ENCODE measurements at regions not wholly inside any gene's neighbourhood (a gene's known extent, or its start where the extent isn't known, plus 50 kb on each side); places are given as distances from the start of the nearest gene placed in this dataset.
"Not testable (repeated sequence)": the region's sequence is repeated elsewhere in the genome, so short reads cannot be mapped to it uniquely, and the experiment has no call there.

DNA sequence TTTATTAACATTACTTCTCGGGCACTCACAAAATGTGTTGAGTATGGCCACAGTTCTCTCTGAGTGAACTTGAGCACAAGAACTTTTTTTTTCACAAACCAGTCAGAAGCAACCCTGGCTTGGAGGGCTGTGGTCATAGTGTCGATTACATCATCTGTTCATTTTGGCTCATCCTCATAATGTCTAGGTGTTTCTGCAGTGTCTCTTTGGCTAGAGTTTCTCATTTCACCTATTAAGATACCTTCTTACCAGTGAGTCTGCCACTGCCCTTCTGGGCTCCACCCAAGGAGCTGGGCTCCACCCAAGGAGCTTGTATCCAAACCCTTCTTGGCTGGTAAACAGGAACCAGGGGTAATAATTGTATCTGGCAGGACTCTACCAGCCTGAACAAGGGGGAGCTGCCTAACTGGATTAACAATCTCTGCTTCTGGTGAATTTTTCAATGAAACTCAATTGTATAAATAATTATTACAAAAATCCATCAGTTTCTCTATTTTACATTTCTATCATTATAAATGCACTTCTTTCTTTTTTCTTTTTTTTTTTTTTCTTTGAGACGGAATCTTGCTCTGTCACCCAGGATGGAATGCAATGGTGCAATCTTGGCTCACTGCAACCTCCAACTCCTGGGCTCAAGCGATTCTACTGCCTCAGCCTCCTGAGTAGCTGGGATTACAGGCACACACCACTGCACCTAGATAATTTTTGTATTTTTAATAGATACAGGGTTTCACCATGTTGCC lies 667.7 kb upstream of the SLIT2 start:
- no peak for DNase-seq (ENCODE audit: low read depth)

- no peak for DNase-seq (ENCODE audit: low read depth)
Observed at GRCh38 chr4:19580095-19580494, 671.6 kb upstream of the SLIT2 start.

GRCh38 chr4:19579608-19580007 lies 672.1 kb upstream of the SLIT2 start:
- DNase-seq (ENCODE audit: low read depth): no peak

DNA sequence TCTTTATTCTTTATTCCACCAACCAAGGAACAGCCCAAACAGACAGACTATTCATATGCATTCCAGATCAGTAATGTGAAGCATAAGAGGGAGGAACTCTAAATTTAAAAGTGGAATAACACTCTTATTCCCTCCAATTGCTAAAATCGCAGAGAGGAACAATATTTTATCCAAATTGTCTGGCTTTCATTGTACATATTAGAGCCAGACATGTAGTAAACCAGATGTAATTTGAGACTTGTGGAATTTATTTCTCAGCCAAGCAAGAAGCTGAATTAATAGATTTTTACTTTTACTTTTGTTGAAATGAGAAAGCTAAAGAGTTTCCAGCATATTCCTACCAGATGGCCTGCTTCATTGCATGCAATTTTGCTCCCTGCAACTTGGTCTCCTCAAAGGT lies 674.6 kb upstream of the SLIT2 start:
- no peak for DNase-seq (ENCODE audit: low read depth)

- no peak for DNase-seq (ENCODE audit: low read depth)
Observed at GRCh38 chr4:19575924-19576323, 675.8 kb upstream of the SLIT2 start.

- DNase-seq (ENCODE audit: low read depth): no peak
Observed at GRCh38 chr4:19566041-19566440, 685.7 kb upstream of the SLIT2 start.

- DNase-seq (ENCODE audit: low read depth): no peak
Observed at GRCh38 chr4:19562456-19562855, 689.2 kb upstream of the SLIT2 start.

- DNase-seq (ENCODE audit: low read depth): no peak
Observed at GRCh38 chr4:19557161-19557560, 694.5 kb upstream of the SLIT2 start.

GRCh38 chr4:19556276-19556675 lies 695.4 kb upstream of the SLIT2 start:
- not testable (repeated sequence) for DNase-seq (ENCODE audit: low read depth)

DNA sequence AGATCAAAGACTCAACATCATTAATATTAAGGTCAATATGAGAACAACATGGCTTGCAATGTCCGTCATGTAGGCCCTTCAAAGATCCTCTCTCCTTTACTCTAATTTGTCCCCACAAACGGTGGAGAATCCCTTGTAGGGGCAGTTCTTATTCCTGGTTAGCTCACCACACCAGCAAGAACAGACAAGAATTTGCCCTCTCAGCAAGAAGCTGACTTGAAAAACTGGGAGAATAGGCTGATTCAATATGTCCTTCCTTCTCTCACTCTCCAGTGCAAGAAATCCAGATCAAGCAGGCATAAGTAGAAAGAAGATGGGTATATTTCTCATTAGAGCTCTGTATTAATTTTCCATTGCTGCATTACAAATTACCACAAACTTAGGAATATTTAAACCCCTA lies 704.2 kb upstream of the SLIT2 start:
- no peak for DNase-seq (ENCODE audit: low read depth)

DNA sequence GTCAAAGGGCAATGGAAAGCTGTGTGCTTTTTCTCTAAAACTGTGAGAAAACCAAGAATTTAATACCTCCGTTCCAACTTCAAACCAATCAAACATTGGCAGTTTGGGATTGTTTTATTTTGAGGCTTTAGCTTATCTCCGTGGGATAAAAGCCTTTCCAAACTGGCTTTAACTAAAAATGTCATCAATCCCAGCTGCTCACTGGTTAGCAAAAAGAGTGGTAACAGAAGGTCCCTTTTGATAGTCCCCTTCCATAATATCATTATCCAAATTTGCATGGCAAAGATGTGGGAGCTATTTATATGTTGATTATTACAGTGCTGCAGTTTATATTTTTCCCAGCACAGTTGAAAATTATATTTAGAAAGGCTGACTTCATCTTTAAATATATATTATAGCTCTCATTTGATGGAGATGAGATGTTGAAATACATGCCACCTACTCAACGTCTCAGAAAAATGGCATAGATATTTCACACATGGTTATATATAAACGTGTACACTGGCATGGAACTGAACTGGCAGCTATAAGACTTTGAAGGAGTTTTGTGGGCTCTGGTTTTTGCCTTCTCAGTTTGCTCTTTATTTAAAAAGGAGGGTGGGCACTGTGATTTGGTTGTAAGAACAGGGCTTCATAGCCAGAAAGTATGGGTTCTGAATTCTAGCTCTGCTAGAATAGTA lies 707.1 kb upstream of the SLIT2 start:
- no peak for DNase-seq (ENCODE audit: low read depth)

DNA sequence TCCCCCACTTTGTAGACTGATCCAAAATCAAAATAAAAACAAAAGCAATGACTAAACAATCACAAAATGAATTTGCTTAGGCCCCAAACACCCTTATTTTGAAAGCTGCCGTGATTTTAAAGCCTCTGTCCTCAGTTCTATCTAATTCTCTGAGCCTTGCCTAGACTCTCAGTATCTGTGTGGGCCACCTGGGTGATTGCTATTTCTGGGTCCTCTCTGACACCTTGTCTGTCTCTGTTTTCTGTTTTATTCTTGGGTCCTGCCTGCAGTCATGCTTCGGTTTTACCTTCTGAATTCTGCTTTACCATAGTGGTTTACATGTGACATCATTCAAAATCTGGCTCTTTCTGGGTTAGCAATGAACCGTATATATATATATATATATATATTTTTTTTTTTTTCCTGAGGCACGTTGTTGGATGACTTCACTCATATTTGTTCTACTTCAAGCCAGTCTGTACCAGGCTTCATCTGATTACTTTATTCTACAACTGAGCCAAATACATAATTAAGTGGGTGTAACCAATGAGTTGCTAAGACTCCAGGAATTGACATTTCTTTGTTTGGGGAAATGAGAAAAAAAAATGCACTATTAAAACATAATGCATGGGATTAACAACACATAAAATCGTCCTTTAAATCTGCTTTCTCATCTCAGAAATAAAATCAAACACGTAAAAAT lies 710.7 kb upstream of the SLIT2 start:
- no peak for DNase-seq (ENCODE audit: low read depth)

- DNase-seq (ENCODE audit: low read depth): no peak
Observed at GRCh38 chr4:19539201-19539600, 712.5 kb upstream of the SLIT2 start.

- DNase-seq (ENCODE audit: low read depth): no peak
Observed at GRCh38 chr4:19534159-19534558, 717.5 kb upstream of the SLIT2 start.

DNA sequence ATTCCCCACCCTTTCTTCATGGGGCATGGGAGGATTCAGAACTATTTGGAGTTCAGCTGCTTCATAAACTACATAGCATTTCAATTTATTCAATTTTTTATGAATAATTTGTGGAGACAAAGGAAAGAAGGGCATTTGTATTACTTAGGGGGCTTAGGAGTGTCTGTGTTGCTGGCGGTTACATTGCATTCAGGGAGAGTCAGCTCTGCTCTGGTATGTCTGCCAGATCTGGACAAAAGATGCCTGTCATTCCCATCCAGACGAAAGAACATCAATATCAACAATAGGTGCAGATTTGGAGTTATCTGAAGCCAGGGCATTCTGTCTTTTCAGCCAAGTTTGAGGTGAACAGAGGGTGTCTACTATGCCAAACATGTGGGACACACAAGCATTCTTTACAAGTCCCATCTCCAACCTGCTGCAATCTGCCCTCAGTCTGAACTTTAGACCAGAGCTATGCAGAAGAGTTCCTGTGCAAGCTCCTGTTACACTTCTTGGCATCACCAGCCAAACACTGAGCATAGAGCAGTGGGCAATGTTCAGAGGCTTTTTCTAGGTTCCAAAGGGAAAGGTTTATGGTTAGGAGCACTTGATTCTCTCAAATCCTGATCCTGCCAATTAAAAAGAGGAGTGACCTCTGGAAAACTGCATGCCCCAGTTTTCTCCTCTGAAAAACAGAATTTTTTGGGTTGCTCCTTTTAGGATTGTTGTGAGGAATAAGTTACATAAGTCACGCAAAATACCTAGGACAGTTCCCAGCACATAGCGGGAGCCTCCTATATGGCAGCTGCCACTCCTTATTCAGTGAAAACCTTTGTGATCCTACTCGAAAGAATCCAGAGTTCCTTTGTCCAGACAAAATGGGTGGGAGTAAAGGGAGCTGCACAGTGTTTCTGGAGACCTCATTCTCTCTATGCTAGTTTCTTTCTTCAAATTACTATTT lies 719.5 kb upstream of the SLIT2 start:
- DNase-seq (ENCODE audit: low read depth): no peak

- DNase-seq (ENCODE audit: low read depth): no peak
Observed at GRCh38 chr4:19523964-19524363, 727.7 kb upstream of the SLIT2 start.

GRCh38 chr4:19522966-19523365 lies 728.7 kb upstream of the SLIT2 start:
- DNase-seq (ENCODE audit: low read depth): no peak

DNA sequence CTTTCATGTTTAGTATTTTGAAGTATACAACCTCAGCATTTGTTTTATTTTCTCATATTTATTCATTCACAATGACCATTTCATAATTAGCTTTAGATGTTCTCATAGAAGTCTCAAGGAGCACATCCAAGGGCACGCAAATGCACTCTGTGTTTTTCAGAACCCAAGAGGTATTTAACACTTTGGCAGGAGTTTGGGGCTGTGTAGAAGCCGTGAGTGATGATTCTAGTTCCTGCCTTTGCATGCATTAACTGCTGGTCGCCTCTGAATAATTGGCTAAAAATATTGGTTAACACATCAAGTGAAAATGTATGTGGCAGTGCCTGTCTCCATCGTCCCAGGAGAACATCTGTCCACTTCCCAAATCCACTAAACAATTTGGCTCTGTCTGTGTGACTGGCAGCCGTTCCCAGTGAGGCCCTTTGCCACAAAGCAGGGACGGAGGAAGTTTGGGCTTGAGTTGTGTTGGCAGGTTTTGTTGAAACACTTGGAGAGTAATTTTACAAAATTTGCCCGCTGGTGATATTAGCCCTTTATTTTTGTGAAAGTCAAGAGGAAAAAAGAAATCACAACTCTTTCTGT lies 730.7 kb upstream of the SLIT2 start:
- no peak for DNase-seq (ENCODE audit: low read depth)

DNA sequence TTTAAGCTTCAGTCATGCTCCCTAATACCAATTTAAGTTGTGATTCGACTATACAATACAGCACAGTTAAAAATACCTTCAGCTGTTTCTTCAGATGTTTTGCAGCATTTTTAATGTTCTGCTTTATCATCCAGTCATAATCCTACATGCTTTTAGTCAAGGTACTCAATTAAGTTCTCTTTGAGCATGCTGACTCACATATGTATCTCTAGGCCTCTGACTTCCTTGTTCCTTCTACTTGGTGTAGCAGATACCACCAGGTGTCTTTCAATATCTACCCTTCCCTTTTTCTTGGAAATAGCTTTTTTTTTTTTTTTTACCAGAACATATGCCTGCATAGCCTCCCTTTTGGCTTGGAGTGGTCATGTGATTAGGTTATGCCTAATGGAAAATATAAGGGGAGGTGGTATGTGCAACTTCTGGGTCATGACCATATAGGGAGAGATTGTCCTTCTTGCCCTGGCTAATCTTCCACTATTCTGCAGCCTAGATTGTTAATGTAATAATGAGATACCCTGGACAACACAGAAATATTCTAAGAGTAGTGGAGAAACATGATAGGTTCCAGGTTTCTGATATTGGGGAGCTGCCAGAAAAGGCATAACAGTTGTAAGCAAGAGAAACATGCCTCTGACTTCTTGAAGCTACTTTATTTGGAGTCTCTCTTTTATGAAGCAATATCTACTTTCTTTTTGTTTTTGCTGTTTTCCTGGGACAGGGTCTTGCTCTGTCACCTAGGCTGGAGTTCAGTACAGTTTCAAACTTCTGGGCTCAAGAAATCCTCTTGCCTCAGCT lies 737.2 kb upstream of the SLIT2 start:
- no peak for DNase-seq (ENCODE audit: low read depth)

DNA sequence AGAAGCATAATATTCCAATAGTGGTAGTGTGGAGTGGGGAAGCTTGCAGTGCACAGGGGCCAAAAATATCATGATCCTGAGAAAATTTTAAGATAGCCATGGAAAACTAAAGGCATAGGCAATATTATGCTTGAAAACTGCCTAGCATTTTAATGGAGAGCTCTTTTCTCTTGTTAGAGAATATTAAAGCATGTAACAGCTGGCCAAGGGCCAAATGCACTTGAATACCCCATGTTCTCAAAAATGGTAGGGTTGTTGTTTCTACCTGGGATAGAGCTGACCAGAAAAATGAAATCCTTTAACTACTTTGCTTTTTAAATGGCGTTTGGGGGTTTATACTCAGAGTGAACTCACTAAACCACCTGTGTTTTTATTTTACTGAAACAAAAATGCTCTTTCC lies 739.6 kb upstream of the SLIT2 start:
- DNase-seq (ENCODE audit: low read depth): no peak

DNA sequence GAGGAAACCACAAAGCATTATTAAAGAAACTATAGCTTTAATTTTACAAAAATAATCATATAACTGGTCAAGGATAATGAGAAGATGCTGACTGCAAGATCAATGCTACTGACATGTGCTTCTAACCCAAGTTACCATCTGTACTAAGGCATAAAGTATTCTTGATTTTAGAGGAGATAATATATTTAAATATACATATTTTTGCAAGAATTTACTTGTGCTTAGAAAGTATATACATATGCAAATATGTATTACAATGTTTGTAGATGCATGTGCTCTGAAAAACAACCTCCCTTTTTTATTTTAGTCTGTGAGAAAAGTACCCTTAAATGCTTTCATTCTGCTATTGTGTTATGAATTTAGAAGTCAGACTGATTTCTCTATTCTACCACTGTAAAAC lies 740.7 kb upstream of the SLIT2 start:
- DNase-seq (ENCODE audit: low read depth): no peak
